K562 (cell line): ENCODE measurements at regions not wholly inside any gene's neighbourhood (a gene's known extent, or its start where the extent isn't known, plus 50 kb on each side); places are given as distances from the start of the nearest gene placed in this dataset.

Experiments
- ATAC-seq: fragments of 200-7000 bp; cut with Tn5 transposase; 3 replicates; pipeline ENCODE4 v1.9.1; 2020; ENCODE audit warnings: moderate library complexity
- BruUV-seq: library from RNA; stranded (reverse); fragments of 400-500 nt; replicated peaks from 2 replicates; lab custom pipeline; 2021; lab: Mats Ljungman, UMichigan
- CTCF ChIA-PET: fragments of 300-600 bp; formaldehyde crosslinking; extraction: SDS; loops from one replicate; lab custom pipeline; 2021; ENCODE audit warnings: low intra/inter-chr PET ratio; lab: Yijun Ruan, JAX
- POLR2A ChIA-PET: fragments of 300-600, 350-650 bp; sonication (Branson Sonifier 250); formaldehyde crosslinking; extraction: SDS; loops from one replicate; lab custom pipeline; 2021; ENCODE audit warnings: antibody characterized with exemption, inconsistent platforms; lab: Yijun Ruan, JAX
- DNase-seq, 4 experiments: peaks; one replicate each; pipeline versions ENCODE4 v3.0.0 to v3.0.0-alpha.2; 2011 to 2018; ENCODE audit warnings: low spot score in 3 of 4, mixed read lengths in 3 of 4; ENCODE audit errors: extremely low read depth in 1 of 4
- FAIRE-seq: peaks from 2 replicates; lab custom pipeline; 2011; peaks lifted over from hg19 to GRCh38; lab: Jason Lieb, UNC
- H2AFZ ChIP-seq: 2 replicates; pipeline ENCODE4 v1.6.0; 2011; ENCODE audit warnings: low read depth, low read length, control low read depth, inconsistent platforms
- H3K27ac ChIP-seq: fragments of 200-600 bp; 3 replicates; pipeline ENCODE4 v1.8.0; 2011; ENCODE audit warnings: low read depth, mild to moderate bottlenecking, control low read depth, inconsistent platforms, low read length, moderate library complexity, mixed read lengths; ENCODE audit errors: extremely low read depth
- H3K27me3 ChIP-seq, 2 experiments: fragments of 300-600 bp in 1 of 2; 2 replicates in 1 of 2; 3 replicates in 1 of 2; pipeline versions ENCODE4 v1.6.0 to v1.8.0; 2011; ENCODE audit warnings: inconsistent platforms in 2 of 2, low read length in 2 of 2, mild to moderate bottlenecking in 1 of 2, mixed read lengths in 1 of 2, moderate library complexity in 1 of 2; ENCODE audit not compliant: control insufficient read depth in 2 of 2, insufficient read depth in 2 of 2
- H3K36me3 ChIP-seq: fragments of 300-600 bp; 3 replicates; pipeline ENCODE4 v1.8.0; 2011; ENCODE audit warnings: mild to moderate bottlenecking, low read length, inconsistent platforms; ENCODE audit not compliant: control insufficient read depth, insufficient read depth
- H3K4me1 ChIP-seq, 2 experiments: fragments of 200-600 bp in 1 of 2; replicated peaks in 1 of 2; 2 replicates in 1 of 2; 3 replicates in 1 of 2; pipeline versions ENCODE4 v1.5.1 to v1.8.0; 2011; ENCODE audit warnings: inconsistent platforms in 2 of 2, low read length in 2 of 2, mild to moderate bottlenecking in 1 of 2, mixed read lengths in 1 of 2, moderate library complexity in 1 of 2; ENCODE audit not compliant: control insufficient read depth in 2 of 2, insufficient read depth in 2 of 2
- H3K4me2 ChIP-seq: 2 replicates; pipeline ENCODE4 v1.6.1; 2011; ENCODE audit warnings: low read length, control low read depth, inconsistent platforms, mixed read lengths; ENCODE audit not compliant: insufficient read depth
- H3K4me3 ChIP-seq: fragments of 200-600 bp; sonication (generic), shearing (Covaris generic); 2 replicates; pipeline ENCODE4 v1.5.1; 2016; ENCODE audit warnings: control low read depth, inconsistent platforms
- H3K79me2 ChIP-seq: fragments of 200-600 bp; 3 replicates; pipeline ENCODE4 v1.8.0; 2011; ENCODE audit warnings: low read length, inconsistent platforms; ENCODE audit not compliant: control insufficient read depth, insufficient read depth
- H3K9ac ChIP-seq, 2 experiments: 2 replicates each; pipeline versions ENCODE4 v1.6.0 to v1.6.1; 2011; ENCODE audit warnings: low read depth in 2 of 2, low read length in 2 of 2, control low read depth in 1 of 2, inconsistent platforms in 1 of 2, mild to moderate bottlenecking in 1 of 2, mixed read lengths in 1 of 2; ENCODE audit not compliant: insufficient read depth in 1 of 2
- H3K9me1 ChIP-seq: one replicate; pipeline ENCODE4 v1.6.0; 2011; ENCODE audit warnings: inconsistent platforms, mild to moderate bottlenecking, low read length, moderate library complexity; ENCODE audit not compliant: control insufficient read depth, insufficient read depth
- H3K9me3 ChIP-seq: replicated peaks from 2 replicates; pipeline ENCODE4 v1.5.1; 2011; ENCODE audit warnings: low read depth, low read length, inconsistent platforms; ENCODE audit not compliant: control insufficient read depth, insufficient read depth
- H4K20me1 ChIP-seq: replicated peaks from 2 replicates; pipeline ENCODE4 v1.6.1; 2011; ENCODE audit warnings: low read length, inconsistent platforms, mixed read lengths; ENCODE audit not compliant: control insufficient read depth, insufficient read depth
- CBFA2T3 ChIP-seq: fragments of 450-650 bp; IDR thresholded peaks from 2 replicates; pipeline ENCODE4 v1.6.1; 2017
- ELF4 ChIP-seq: fragments of 450-650 bp; formaldehyde crosslinking; IDR thresholded peaks from 2 replicates; pipeline ENCODE4 v1.4.0; 2022; ENCODE audit warnings: missing genetic modification characterization
- MIER1 ChIP-seq: fragments of 450-650 bp; IDR thresholded peaks from 2 replicates; pipeline ENCODE4 v1.6.1; 2016; ENCODE audit warnings: antibody characterized with exemption, mild to moderate bottlenecking, low read depth
- NCOA4 ChIP-seq: fragments of 450-650 bp; IDR thresholded peaks from 2 replicates; pipeline ENCODE4 v1.6.1; 2018; ENCODE audit warnings: mild to moderate bottlenecking; ENCODE audit not compliant: partially characterized antibody
- RBM39 ChIP-seq: fragments of 200-400 bp; formaldehyde crosslinking; optimal IDR thresholded peaks from 2 replicates; pipeline ENCODE3; 2018; ENCODE audit warnings: low read depth, low read length
- SNAPC5 ChIP-seq: fragments of 250-450 bp; sonication (Bioruptor Pico); IDR thresholded peaks from 2 replicates; pipeline ENCODE4 v1.8.0; 2021; ENCODE audit warnings: moderate library complexity, mild to moderate bottlenecking, inconsistent platforms
- ZBED1 ChIP-seq: IDR thresholded peaks from 2 replicates; pipeline ENCODE4 v1.6.1; 2014
- ZNF274 ChIP-seq: IDR thresholded peaks from 2 replicates; pipeline ENCODE4 v1.6.1; 2011; ENCODE audit warnings: low read depth, mild to moderate bottlenecking, low read length, moderate library complexity, borderline replicate concordance
- ZNF444 ChIP-seq: fragments of 250-450 bp; sonication (Bioruptor Pico); IDR thresholded peaks from 2 replicates; pipeline ENCODE4 v1.4.0; 2020; ENCODE audit warnings: mild to moderate bottlenecking, moderate library complexity
- ZNF644 ChIP-seq: fragments of 200-800 bp; sonication (Bioruptor generic); IDR thresholded peaks from 2 replicates; pipeline ENCODE4 v1.6.1; 2016; ENCODE audit warnings: low read depth, missing genetic modification characterization, missing compliant biosample characterization
- WGBS: fragments of 100-300 bp; shearing (Covaris generic); methylation state at CpG from one replicate; pipeline ENCODE4 v1.1.6; 2016; ENCODE audit warnings: low coverage, mixed read lengths; ENCODE audit not compliant: insufficient coverage; ENCODE audit errors: missing lambda C conversion rate; 5-methylcytosine and 5-hydroxymethylcytosine counted together
- in situ Hi-C: fragments of 300-500 bp; cut with MboI; formaldehyde crosslinking; loops from 4 replicates; pipeline ENCODE4 v1.15.0; 2018; ENCODE audit warnings: inconsistent platforms, mixed read lengths
- intact Hi-C: fragments of 100-400 bp; cut with micrococcal nuclease; formaldehyde crosslinking; loops from 2 replicates; pipeline ENCODE4 v1.14.2; 2022
- TF ChIP-seq, protein P1 (sequence below): fragments of 450-650 bp; formaldehyde crosslinking; IDR thresholded peaks from 2 replicates; pipeline ENCODE4 v1.4.0; 2020; ENCODE audit warnings: mild to moderate bottlenecking

DNA sequence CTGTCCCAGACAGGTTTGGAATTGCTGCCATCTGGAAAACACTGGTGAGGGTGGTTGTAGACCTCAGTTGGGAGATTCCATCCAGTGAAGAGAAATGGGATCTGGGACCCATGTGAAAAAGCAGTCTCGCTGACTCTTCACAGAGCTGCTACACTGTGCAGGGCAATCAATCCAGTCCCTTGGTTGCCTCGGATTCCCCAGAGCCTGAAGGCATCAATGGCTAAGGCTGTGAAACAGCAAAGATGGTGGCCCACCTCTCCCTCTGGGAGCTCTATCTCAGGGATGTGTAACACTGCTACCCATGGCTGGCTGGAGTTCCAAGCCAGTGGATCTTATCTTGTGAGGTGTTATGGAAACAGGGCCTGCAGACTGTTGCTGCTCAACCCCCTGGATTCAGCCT lies 256.1 kb downstream of the TMEM38B start:
- no peak overlapping the region for H3K9ac ChIP-seq
- H3K79me2 ChIP-seq, result no peaks in the 10 kb centered on the region
- no peaks in the 10 kb centered on the region for H3K36me3 ChIP-seq
- 0% methylated on average over 2 of the region's 2 CpGs for WGBS
- in situ Hi-C loops (no loop called here), intact Hi-C loops (no loop called here)
- H3K27me3 ChIP-seq, result no peaks in the 10 kb centered on the region
- no peak for DNase-seq
- no peak for TF ChIP-seq ZNF274
- no peak for TF ChIP-seq CBFA2T3
- no peak for TF ChIP-seq SNAPC5 (CRISPR knock-in tag)
- no peak for TF ChIP-seq ZNF444
- H4K20me1 ChIP-seq, result no peaks in the 10 kb centered on the region
- no peak for ATAC-seq
- no peaks in the 10 kb centered on the region for H3K9me1 ChIP-seq
- no peak overlapping the region for H3K4me3 ChIP-seq
- no TSS peak for BruUV-seq
- no peak overlapping the region for H3K4me2 ChIP-seq
- POLR2A ChIA-PET, result interaction anchor here (0.7 kb wide), 1 partner anchor 1219 kb away, joined by 3 read pairs; no protein-coding TSS in a partner anchor
- no peaks in the 10 kb centered on the region for H3K9me3 ChIP-seq
- H3K27ac ChIP-seq, result no peak overlapping the region
- H3K4me1 ChIP-seq, result no peaks in the 10 kb centered on the region
- H2AFZ ChIP-seq, result no peak overlapping the region
- no peak for FAIRE-seq
- CTCF ChIA-PET, result no interaction called here

DNA sequence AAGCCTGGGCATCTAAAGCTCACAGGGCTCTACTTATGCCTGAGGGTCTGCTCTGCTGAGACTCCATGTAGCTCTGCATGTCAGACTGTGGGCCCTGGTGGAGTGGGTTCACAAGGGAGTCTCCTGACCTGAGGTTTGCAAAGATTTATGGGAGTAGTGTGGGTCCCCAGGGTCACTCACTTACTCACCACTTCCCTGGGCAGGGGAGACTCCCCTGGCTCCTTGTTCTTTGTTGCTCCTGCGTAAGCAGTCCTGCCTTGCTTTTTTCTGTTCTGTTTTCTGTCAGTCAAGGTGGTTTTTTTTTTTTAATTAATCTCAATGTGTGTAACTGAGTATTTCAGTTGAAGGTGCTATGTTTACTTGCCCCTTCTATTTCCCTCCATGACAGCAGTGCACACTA lies 256.6 kb downstream of the TMEM38B start:
- no peaks in the 10 kb centered on the region for H4K20me1 ChIP-seq
- H3K4me3 ChIP-seq, result no peak overlapping the region
- intact Hi-C loops (no loop called here), in situ Hi-C loops (no loop called here)
- TF ChIP-seq RBM39 (no peak), ZNF644 (tag) (no peak), NCOA4 (no peak), ELF4 (no peak), ZBED1 (no peak), MIER1 (no peak)
- TF ChIP-seq, protein P1, sequence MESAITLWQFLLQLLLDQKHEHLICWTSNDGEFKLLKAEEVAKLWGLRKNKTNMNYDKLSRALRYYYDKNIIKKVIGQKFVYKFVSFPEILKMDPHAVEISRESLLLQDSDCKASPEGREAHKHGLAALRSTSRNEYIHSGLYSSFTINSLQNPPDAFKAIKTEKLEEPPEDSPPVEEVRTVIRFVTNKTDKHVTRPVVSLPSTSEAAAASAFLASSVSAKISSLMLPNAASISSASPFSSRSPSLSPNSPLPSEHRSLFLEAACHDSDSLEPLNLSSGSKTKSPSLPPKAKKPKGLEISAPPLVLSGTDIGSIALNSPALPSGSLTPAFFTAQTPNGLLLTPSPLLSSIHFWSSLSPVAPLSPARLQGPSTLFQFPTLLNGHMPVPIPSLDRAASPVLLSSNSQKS, result no peak
- no peaks in the 10 kb centered on the region for H3K9me3 ChIP-seq
- no peaks in the 10 kb centered on the region for H3K36me3 ChIP-seq
- H3K4me1 ChIP-seq, result no peaks in the 10 kb centered on the region
- 0% methylated on average over 1 of the region's 1 CpG for WGBS
- H2AFZ ChIP-seq, result no peak overlapping the region
- H3K9ac ChIP-seq, result no peak overlapping the region
- H3K27me3 ChIP-seq, result no peaks in the 10 kb centered on the region
- H3K4me2 ChIP-seq, result no peak overlapping the region
- DNase-seq (no peak), ATAC-seq (no peak), FAIRE-seq (no peak)
- no peaks in the 10 kb centered on the region for H3K79me2 ChIP-seq
- H3K9me1 ChIP-seq, result no peaks in the 10 kb centered on the region
- ChIA-PET CTCF (no interaction called here), POLR2A (interaction anchor here (0.7 kb wide), 1 partner anchor 1219 kb away, joined by 3 read pairs; no protein-coding TSS in a partner anchor)
- H3K27ac ChIP-seq, result no peak overlapping the region
- no TSS peak for BruUV-seq
